Neural cell (in vitro differentiated cells): ENCODE measurements at regions not wholly inside any gene's neighbourhood (a gene's known extent, or its start where the extent isn't known, plus 50 kb on each side); places are given as distances from the start of the nearest gene placed in this dataset.

Experiments used
- H2AFZ ChIP-seq: fragments of 200-600, 300-800 bp; sonication (generic), shearing (Covaris generic); 2 replicates; pipeline ENCODE4 v1.6.0; 2014; ENCODE audit warnings: low read depth, mild to moderate bottlenecking, antibody characterized with exemption, low read length, moderate library complexity
- H3F3A ChIP-seq: fragments of 200-600 bp; shearing (Covaris generic); 2 replicates; pipeline ENCODE4 v1.6.1; 2016; ENCODE audit warnings: mild to moderate bottlenecking, moderate library complexity, mixed read lengths, antibody characterized with exemption, low read length; ENCODE audit not compliant: insufficient read depth, poor library complexity, severe bottlenecking
- H3K27ac ChIP-seq: fragments of 200-600, 300-800 bp; sonication (generic), shearing (Covaris generic); 2 replicates; pipeline ENCODE4 v1.5.1; 2014; ENCODE audit warnings: mild to moderate bottlenecking, low read length, moderate library complexity
- H3K27me3 ChIP-seq: fragments of 300-800, 200-600 bp; sonication (generic), shearing (Covaris generic); 2 replicates; pipeline ENCODE4 v1.6.0; 2014; ENCODE audit warnings: mild to moderate bottlenecking, low read depth, low read length, moderate library complexity; ENCODE audit not compliant: insufficient read depth
- H3K36me3 ChIP-seq: fragments of 300-800, 200-600 bp; sonication (generic), shearing (Covaris generic); 2 replicates; pipeline ENCODE4 v1.5.1; 2014; ENCODE audit warnings: mild to moderate bottlenecking, antibody characterized with exemption, low read length, moderate library complexity; ENCODE audit not compliant: insufficient read depth
- H3K4me2 ChIP-seq: fragments of 300-800, 200-600 bp; sonication (generic), shearing (Covaris generic); 2 replicates; pipeline ENCODE4 v1.6.0; 2014; ENCODE audit warnings: mild to moderate bottlenecking, low read length
- H3K4me3 ChIP-seq: fragments of 300-800, 200-600 bp; sonication (generic), shearing (Covaris generic); 2 replicates; pipeline ENCODE4 v1.5.1; 2014; ENCODE audit warnings: mild to moderate bottlenecking, low read length, moderate library complexity
- H3K79me2 ChIP-seq: fragments of 200-600 bp; shearing (Covaris generic); replicated peaks from 2 replicates; pipeline ENCODE4 v1.6.0; 2014; ENCODE audit warnings: mild to moderate bottlenecking, low read length, moderate library complexity; ENCODE audit not compliant: insufficient read depth
- H3K9ac ChIP-seq: fragments of 300-800, 200-600 bp; sonication (generic), shearing (Covaris generic); 2 replicates; pipeline ENCODE4 v1.6.1; 2016; ENCODE audit warnings: mild to moderate bottlenecking, low read length, mixed read lengths
- H3K9me2 ChIP-seq: fragments of 200-600 bp; shearing (Covaris generic); 2 replicates; pipeline ENCODE4 v1.6.1; 2016; ENCODE audit warnings: mild to moderate bottlenecking, low read length, mixed read lengths; ENCODE audit not compliant: insufficient read depth
- H3K9me3 ChIP-seq: fragments of 200-600, 300-800 bp; sonication (generic), shearing (Covaris generic); 2 replicates; pipeline ENCODE4 v1.6.1; 2016; ENCODE audit warnings: mild to moderate bottlenecking, mixed run types, low read length, moderate library complexity, mixed read lengths
- H4K20me1 ChIP-seq: fragments of 200-600 bp; shearing (Covaris generic); 2 replicates; pipeline ENCODE4 v1.6.1; 2016; ENCODE audit warnings: mild to moderate bottlenecking, mixed run types; ENCODE audit not compliant: insufficient read depth
- CTCF ChIP-seq: fragments of 450-650 bp; IDR thresholded peaks from 2 replicates; pipeline ENCODE4 v1.5.1; 2014; ENCODE audit warnings: antibody characterized with exemption, mild to moderate bottlenecking, moderate library complexity; ENCODE audit not compliant: poor library complexity, severe bottlenecking
- EP300 ChIP-seq: fragments of 450-650 bp; conservative IDR thresholded peaks from 2 replicates; pipeline ENCODE4 v1.6.1; 2014; ENCODE audit warnings: antibody characterized with exemption, mild to moderate bottlenecking, moderate library complexity; ENCODE audit not compliant: poor library complexity, severe bottlenecking
- EZH2 ChIP-seq: fragments of 200-600, 300-800 bp; shearing (Covaris generic), sonication (generic); IDR thresholded peaks from 2 replicates; pipeline ENCODE4 v1.6.1; 2014; ENCODE audit warnings: antibody characterized with exemption, low read length, borderline replicate concordance, mild to moderate bottlenecking; ENCODE audit not compliant: insufficient read depth, poor library complexity, severe bottlenecking
- MXI1 ChIP-seq: fragments of 450-650 bp; conservative IDR thresholded peaks from 2 replicates; pipeline ENCODE4 v1.6.1; 2014; ENCODE audit warnings: antibody characterized with exemption, mild to moderate bottlenecking; ENCODE audit not compliant: poor library complexity, severe bottlenecking
- POLR2AphosphoS5 ChIP-seq: IDR thresholded peaks from 2 replicates; pipeline ENCODE4 v1.6.1; 2012
- RAD21 ChIP-seq: fragments of 450-650 bp; conservative IDR thresholded peaks from 2 replicates; pipeline ENCODE4 v1.6.1; 2014; ENCODE audit warnings: antibody characterized with exemption, mild to moderate bottlenecking, moderate library complexity
- REST ChIP-seq: IDR thresholded peaks from 2 replicates; pipeline ENCODE4 v1.6.1; 2012; ENCODE audit warnings: borderline replicate concordance
- SMC3 ChIP-seq: fragments of 450-650 bp; conservative IDR thresholded peaks from 2 replicates; pipeline ENCODE4 v1.6.1; 2014; ENCODE audit warnings: antibody characterized with exemption, mild to moderate bottlenecking, moderate library complexity; ENCODE audit not compliant: poor library complexity
- TAF1 ChIP-seq: IDR thresholded peaks from 2 replicates; pipeline ENCODE4 v1.6.1; 2012; ENCODE audit warnings: low read depth

GRCh38 chr7:80066639-80067038 is 68.0 kb upstream of the GNAI1 start:
- no peaks in the 10 kb centered on the region for H3F3A ChIP-seq
- no peaks in the 10 kb centered on the region for H3K27me3 ChIP-seq
- no peak overlapping the region for H2AFZ ChIP-seq
- no peak overlapping the region for H3K9ac ChIP-seq
- no peaks in the 10 kb centered on the region for H4K20me1 ChIP-seq
- no peaks in the 10 kb centered on the region for H3K36me3 ChIP-seq
- H3K4me2 ChIP-seq = no peak overlapping the region
- no peaks in the 10 kb centered on the region for H3K9me2 ChIP-seq
- TF ChIP-seq SMC3 (no peak), CTCF (no peak), MXI1 (no peak), EZH2 (no peak), POLR2AphosphoS5 (no peak), REST (no peak), EP300 (no peak), TAF1 (no peak), RAD21 (no peak)
- no peak overlapping the region for H3K27ac ChIP-seq
- H3K79me2 ChIP-seq = no peaks in the 10 kb centered on the region
- no peaks in the 10 kb centered on the region for H3K9me3 ChIP-seq
- H3K4me3 ChIP-seq = no peak overlapping the region

GRCh38 chr7:80063834-80064233 is 70.8 kb upstream of the GNAI1 start:
- Histone ChIP-seq H3K79me2 (no peaks in the 10 kb centered on the region), H3K9me2 (no peaks in the 10 kb centered on the region), H3K9ac (no peak overlapping the region), H3K4me2 (no peak overlapping the region), H3K27ac (no peak overlapping the region), H3K36me3 (no peaks in the 10 kb centered on the region), H3F3A (no peaks in the 10 kb centered on the region), H3K27me3 (no peaks in the 10 kb centered on the region), H3K4me3 (no peak overlapping the region), H3K9me3 (no peaks in the 10 kb centered on the region), H4K20me1 (no peaks in the 10 kb centered on the region), H2AFZ (no peak overlapping the region)
- TF ChIP-seq EZH2 = no peak
- no peak for TF ChIP-seq TAF1
- no peak for TF ChIP-seq EP300
- TF ChIP-seq REST = no peak
- TF ChIP-seq MXI1 = no peak
- TF ChIP-seq RAD21 = no peak
- no peak for TF ChIP-seq POLR2AphosphoS5
- no peak for TF ChIP-seq CTCF
- no peak for TF ChIP-seq SMC3
